Heart left ventricle (tissue), 13 donors: ENCODE measurements at regions not wholly inside any gene's neighbourhood (a gene's known extent, or its start where the extent isn't known, plus 50 kb on each side); places are given as distances from the start of the nearest gene placed in this dataset.

ENCODE experiments used
- POLR2A ChIP-seq, 2 donors: fragments of 450-650 bp; IDR thresholded peaks; one replicate each; pipeline ENCODE4 v1.6.1; 2017; ENCODE audit warnings: antibody characterized with exemption in 2 of 2, mild to moderate bottlenecking in 2 of 2, moderate library complexity in 2 of 2
- TF ChIP-seq, protein P1 (sequence below), 12 donors: fragments of 200-600 bp; sonication (generic) in 4 of 12; IDR thresholded peaks; one replicate each; pipeline versions ENCODE4 v1.5.0 to v1.8.0; 2018 to 2022; ENCODE audit warnings: antibody characterized with exemption in 12 of 12, mild to moderate bottlenecking in 5 of 12
- donor health status: ischemic (EF 13 %, LVEDD 7.1; RV severe dilation, severe dysfunction).
- donor health status: DM: no; HTN: yes; CAD: no.
- donor health status: DM: no; HTN: no; CAD: no.
- donor health status: ischemic (EF 25% LVEDD 6.9; RV normal size, moderate dysfunction).
- donor health status: ischemic (EF 25% LVEDD 5.7; RV mildly dilated, moderate dysfunction).
- donor health status: ischemic (EF 35%, LVEDD 5.7; RV mildly dilated, moderate dysfunction).
- donor health status: nonischemic (EF 11% LVEDD 7.7; RV severe dilation, severe dysfunction).
- donor health status: DM: yes; HTN: yes; CAD: no.
- donor health status: PGD.
- donor health status: ischemic (EF 29% LVEDD 5.4; RV normal size, mild dysfunction).
- donor health status: nonischemic (EF 23%, LVEDD 6.1; RV moderate dilation, normal function).

DNA sequence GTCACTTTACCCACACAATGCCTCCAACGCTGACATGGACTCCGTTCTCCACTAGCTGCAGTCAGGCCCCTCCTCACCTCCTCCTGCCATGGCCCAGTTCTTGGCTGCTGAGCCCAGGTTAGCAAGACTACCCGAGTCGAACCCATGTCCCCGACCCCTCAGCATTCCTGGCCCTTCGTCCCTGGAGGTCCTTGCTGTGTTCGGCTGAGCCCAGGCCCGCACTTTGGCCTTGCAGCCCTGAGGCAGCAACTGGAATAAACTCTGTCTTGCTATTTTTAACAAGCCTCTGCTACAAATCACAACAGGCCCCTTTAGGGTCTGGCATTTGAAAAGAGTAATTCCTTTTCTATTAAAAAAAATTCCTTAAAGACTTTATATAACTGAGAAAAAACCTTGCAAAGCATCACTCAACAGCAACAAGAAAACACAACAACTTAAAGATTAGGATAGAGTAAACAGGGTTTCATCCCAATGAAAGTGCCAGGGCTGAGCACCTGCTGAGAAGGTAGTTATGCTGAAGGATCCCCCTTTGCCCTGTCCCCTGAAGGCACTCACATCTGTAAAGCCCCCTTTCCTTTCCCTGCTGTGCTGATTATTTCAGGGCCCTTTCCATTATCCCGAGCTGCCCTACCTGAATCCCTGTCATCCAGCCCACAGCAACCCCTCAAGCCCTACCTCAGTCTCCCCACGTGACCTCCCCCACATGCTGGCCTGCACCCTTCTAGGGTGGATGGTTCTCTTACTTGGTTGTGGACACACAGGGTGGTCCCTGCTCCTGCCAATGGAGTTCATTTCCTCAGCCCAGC is 120.0 kb upstream of the SNTG2 start:
- TF ChIP-seq, protein P1, sequence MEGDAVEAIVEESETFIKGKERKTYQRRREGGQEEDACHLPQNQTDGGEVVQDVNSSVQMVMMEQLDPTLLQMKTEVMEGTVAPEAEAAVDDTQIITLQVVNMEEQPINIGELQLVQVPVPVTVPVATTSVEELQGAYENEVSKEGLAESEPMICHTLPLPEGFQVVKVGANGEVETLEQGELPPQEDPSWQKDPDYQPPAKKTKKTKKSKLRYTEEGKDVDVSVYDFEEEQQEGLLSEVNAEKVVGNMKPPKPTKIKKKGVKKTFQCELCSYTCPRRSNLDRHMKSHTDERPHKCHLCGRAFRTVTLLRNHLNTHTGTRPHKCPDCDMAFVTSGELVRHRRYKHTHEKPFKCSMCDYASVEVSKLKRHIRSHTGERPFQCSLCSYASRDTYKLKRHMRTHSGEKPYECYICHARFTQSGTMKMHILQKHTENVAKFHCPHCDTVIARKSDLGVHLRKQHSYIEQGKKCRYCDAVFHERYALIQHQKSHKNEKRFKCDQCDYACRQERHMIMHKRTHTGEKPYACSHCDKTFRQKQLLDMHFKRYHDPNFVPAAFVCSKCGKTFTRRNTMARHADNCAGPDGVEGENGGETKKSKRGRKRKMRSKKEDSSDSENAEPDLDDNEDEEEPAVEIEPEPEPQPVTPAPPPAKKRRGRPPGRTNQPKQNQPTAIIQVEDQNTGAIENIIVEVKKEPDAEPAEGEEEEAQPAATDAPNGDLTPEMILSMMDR (IDR thresholded peaks at IDR 0.05), result no peak
- no peak for TF ChIP-seq POLR2A (IDR thresholded peaks at IDR 0.05)
